Skeletal muscle tissue (tissue), 3 donors: ENCODE measurements at regions not wholly inside any gene's neighbourhood (a gene's known extent, or its start where the extent isn't known, plus 50 kb on each side); places are given as distances from the start of the nearest gene placed in this dataset.

Source experiments
- H3K27ac ChIP-seq: one replicate; pipeline ENCODE4 v1.7.0; 2013; ENCODE audit warnings: mild to moderate bottlenecking, low read depth, low read length, inconsistent platforms
- H3K27me3 ChIP-seq, 3 donors: one replicate each; pipeline ENCODE4 v1.7.0; 2013; ENCODE audit warnings: low read length in 3 of 3; ENCODE audit not compliant: control insufficient read depth in 3 of 3, insufficient read depth in 3 of 3
- H3K36me3 ChIP-seq, 3 donors: one replicate each; pipeline ENCODE4 v1.7.0; 2013; ENCODE audit warnings: low read length in 3 of 3; ENCODE audit not compliant: control insufficient read depth in 3 of 3, insufficient read depth in 3 of 3
- H3K4me1 ChIP-seq, 3 donors: one replicate each; pipeline ENCODE4 v1.7.0; 2013; ENCODE audit warnings: low read length in 3 of 3, mild to moderate bottlenecking in 3 of 3; ENCODE audit not compliant: control insufficient read depth in 3 of 3, insufficient read depth in 3 of 3
- H3K4me3 ChIP-seq, 3 donors: one replicate each; pipeline ENCODE4 v1.7.0; 2013; ENCODE audit warnings: low read length in 3 of 3
- H3K9ac ChIP-seq, 3 donors: one replicate each; pipeline ENCODE4 v1.7.0; 2013; ENCODE audit warnings: low read length in 3 of 3, mild to moderate bottlenecking in 3 of 3, moderate library complexity in 2 of 3, low read depth in 1 of 3
- H3K9me3 ChIP-seq, 3 donors: one replicate each; pipeline ENCODE4 v1.7.0; 2013; ENCODE audit warnings: low read length in 3 of 3; ENCODE audit not compliant: control insufficient read depth in 3 of 3
- donor health status: Osteomylitis.

DNA sequence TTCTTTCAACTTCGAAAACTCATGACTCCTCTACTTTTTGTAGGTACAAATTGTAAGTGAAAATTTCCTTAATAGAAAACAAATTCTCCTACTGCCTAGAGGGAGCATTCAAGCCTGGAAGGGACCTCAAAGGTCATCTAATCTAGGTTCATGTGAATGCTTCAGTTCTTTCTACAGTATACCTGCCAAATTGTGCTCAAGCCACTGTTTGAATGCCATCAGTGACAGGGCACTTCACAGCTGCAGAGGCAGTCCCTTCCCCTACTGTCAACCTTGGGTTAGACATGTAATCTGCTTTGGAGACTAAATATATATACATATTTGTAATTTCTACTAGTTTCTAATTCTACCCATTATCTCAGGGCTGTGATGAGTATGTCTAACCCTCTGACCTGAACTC lies 681.3 kb upstream of the CDH2 start:
- H3K27me3 ChIP-seq = no peaks in the 10 kb centered on the region
- no peak overlapping the region for H3K4me3 ChIP-seq
- no peaks in the 10 kb centered on the region for H3K4me1 ChIP-seq
- no peak overlapping the region for H3K27ac ChIP-seq
- H3K9ac ChIP-seq = no peak overlapping the region
- no peaks in the 10 kb centered on the region for H3K9me3 ChIP-seq
- H3K36me3 ChIP-seq = no peaks in the 10 kb centered on the region

DNA sequence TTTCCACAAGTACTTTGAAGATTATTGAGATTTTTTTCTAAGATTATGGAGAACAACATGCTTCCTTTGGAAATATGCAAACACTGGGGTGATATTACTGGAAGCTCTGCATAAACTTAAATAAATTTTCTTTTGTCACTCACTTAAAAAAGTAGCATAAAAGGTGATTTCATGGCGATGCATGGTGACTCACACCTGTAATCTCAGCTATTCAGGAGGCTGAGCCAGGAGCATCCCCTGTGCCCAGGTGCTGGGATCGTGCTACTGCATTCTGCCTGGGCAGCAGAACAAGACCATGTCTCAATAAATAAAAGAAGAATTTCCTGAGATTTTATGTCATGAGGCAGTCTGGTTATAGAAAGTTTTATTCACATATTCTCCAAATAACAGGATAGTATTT lies 679.1 kb upstream of the CDH2 start:
- Histone ChIP-seq H3K36me3 (no peaks in the 10 kb centered on the region), H3K27me3 (no peaks in the 10 kb centered on the region), H3K4me3 (no peak overlapping the region), H3K27ac (no peak overlapping the region), H3K9me3 (no peaks in the 10 kb centered on the region), H3K9ac (no peak overlapping the region), H3K4me1 (no peaks in the 10 kb centered on the region)

DNA sequence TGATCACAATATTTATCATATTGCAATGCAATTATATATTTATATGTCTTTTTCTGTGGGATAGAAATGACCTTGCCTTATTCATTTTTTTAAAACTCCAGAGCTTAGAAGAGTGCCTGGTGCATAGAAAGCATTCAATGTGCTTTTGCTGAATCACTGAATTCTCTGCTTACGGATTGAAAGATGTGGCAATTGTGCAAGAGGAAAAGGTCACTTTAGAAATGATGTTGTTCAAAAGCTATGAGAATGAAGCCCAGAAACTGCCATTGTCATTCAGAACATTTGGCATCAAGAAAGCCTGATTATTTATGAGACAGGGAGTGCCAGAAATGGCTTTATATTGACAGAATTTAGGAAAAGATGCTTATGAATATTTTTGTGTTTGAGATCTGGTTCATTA lies 678.6 kb upstream of the CDH2 start:
- no peaks in the 10 kb centered on the region for H3K27me3 ChIP-seq
- no peak overlapping the region for H3K4me3 ChIP-seq
- no peak overlapping the region for H3K9ac ChIP-seq
- no peaks in the 10 kb centered on the region for H3K9me3 ChIP-seq
- H3K27ac ChIP-seq = no peak overlapping the region
- no peaks in the 10 kb centered on the region for H3K4me1 ChIP-seq
- H3K36me3 ChIP-seq = no peaks in the 10 kb centered on the region

DNA sequence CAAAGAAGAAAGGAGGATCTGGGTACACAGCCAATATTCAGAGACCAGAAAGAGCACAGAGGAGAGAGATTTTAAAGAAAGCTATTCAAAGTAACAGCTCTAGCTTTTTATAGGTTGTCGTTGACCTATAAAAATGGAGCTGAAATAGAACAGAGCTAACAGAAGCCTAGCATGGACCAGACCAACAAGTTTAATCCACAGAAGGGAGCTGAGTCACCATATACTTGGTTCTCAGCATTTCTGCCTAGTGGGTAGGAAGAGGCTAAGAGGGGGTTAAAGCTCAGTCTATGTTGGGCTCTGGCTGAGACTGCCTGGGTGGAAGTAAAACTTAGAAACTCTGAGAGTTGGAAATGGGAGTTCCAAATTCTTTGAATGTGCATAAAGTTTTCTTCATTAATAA lies 678.0 kb upstream of the CDH2 start:
- Histone ChIP-seq H3K27me3 (no peaks in the 10 kb centered on the region), H3K4me3 (no peak overlapping the region), H3K9me3 (no peaks in the 10 kb centered on the region), H3K9ac (no peak overlapping the region), H3K4me1 (no peaks in the 10 kb centered on the region), H3K36me3 (no peaks in the 10 kb centered on the region), H3K27ac (no peak overlapping the region)

DNA sequence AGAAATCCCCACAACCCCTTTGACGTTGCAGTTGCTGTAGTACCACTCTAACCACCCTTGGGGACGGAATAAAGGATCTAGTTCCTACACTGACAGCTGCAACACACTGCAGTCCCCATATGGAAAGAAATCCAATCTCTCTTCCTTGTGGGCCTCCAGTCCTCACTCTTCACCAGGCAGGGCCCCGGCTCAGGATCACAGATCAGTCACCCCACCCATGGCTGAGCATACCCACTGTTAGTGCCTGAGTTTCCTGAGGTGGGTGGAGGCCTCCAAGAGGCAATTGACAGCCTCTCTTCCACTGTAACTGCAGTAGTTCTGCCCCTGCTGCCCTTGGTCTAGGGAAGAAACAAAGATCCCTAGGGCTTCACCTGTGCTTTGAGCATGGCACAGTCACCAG lies 670.0 kb upstream of the CDH2 start:
- Histone ChIP-seq H3K4me3 (no peak overlapping the region), H3K4me1 (no peaks in the 10 kb centered on the region), H3K27ac (no peak overlapping the region), H3K9me3 (no peaks in the 10 kb centered on the region), H3K27me3 (no peaks in the 10 kb centered on the region), H3K9ac (no peak overlapping the region), H3K36me3 (no peaks in the 10 kb centered on the region)

DNA sequence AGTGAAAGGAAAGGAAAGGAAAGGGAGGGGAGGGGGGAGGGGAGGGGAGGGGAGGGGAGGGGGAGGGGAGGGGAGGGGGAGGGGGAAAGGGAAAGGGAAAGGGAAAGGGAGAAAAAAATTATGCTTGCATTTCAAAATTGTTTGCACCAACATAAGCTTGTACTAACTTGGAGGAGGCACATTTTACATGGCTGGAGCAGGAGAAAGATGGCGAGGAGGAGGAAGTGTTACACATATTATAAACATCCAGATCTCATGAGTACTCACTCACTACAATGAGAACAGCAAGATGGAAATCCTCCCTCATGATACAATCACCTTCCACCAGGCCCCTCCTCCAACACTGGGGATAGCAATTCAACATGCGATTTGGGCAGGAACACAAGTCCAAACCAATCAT lies 660.2 kb upstream of the CDH2 start:
- Histone ChIP-seq H3K27ac (no peak overlapping the region), H3K9ac (no peak overlapping the region), H3K4me3 (no peak overlapping the region), H3K9me3 (no peaks in the 10 kb centered on the region), H3K4me1 (no peaks in the 10 kb centered on the region), H3K27me3 (no peaks in the 10 kb centered on the region), H3K36me3 (no peaks in the 10 kb centered on the region)

DNA sequence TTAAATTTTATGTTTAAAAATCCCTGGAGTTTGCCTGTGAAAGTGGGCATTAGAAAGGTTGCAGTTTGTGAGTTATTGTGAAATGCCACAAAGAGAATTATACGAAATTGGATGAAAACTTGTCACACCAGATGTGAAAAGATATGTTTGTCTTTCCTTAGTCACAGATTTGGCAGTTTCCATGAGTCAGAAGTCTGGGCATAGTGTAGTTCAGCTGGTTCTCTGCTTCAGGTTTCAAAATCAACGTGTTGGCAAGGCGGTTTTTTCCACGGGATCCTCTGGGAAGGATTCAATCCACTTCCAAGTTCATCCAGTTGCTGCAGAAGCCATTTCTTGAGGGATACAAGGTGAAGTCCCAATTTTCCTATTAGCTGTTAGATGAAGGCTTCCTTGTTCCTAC lies 658.0 kb upstream of the CDH2 start:
- Histone ChIP-seq H3K9me3 (no peaks in the 10 kb centered on the region), H3K4me3 (no peak overlapping the region), H3K4me1 (no peaks in the 10 kb centered on the region), H3K9ac (no peak overlapping the region), H3K36me3 (no peaks in the 10 kb centered on the region), H3K27ac (no peak overlapping the region), H3K27me3 (no peaks in the 10 kb centered on the region)

DNA sequence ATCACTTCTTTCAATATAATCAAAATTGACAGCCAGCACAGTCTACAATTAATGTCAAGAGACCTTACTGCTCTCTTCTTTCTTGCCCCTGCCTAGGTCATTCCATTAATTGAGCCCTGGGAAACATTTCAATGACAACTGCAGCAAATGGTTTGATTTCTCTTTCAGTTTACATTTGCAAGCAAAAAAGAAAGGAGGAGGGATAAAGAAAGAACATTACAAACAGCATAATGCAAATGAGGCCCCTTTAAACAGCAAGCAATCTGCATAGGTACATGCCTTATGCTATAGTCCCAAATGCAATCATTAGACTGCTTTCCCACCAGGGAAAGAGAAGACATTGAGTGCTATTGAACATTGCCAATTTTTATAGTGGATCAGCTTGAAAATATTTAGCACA lies 655.0 kb upstream of the CDH2 start:
- H3K36me3 ChIP-seq = no peaks in the 10 kb centered on the region

DNA sequence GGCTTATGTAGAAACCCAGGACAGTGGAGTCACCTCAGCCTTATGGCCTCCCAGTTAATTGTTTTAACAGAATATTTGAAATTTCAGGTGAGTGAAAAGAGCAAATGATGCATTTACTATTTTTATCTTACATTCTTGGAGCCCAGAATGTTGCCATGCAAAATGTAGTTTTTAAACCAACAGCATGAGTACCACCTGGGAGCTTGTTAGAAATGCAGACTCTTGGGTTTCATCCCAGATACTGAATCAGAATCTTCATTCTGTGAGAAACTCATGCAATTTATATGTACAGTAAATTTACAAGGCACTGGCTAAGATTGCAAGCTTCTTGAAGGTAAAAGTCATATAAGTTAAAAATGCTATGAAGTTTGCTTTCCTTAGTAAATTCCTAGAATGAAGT lies 654.5 kb upstream of the CDH2 start:
- no peaks in the 10 kb centered on the region for H3K27me3 ChIP-seq
- no peaks in the 10 kb centered on the region for H3K9me3 ChIP-seq
- H3K27ac ChIP-seq = no peak overlapping the region
- no peak overlapping the region for H3K9ac ChIP-seq
- no peak overlapping the region for H3K4me3 ChIP-seq
- no peaks in the 10 kb centered on the region for H3K36me3 ChIP-seq
- H3K4me1 ChIP-seq = no peaks in the 10 kb centered on the region

More for the DNA sequence above, 655.0 kb upstream of the CDH2 start:
- Histone ChIP-seq H3K27ac (no peak overlapping the region), H3K4me3 (no peak overlapping the region), H3K27me3 (no peaks in the 10 kb centered on the region), H3K9me3 (no peaks in the 10 kb centered on the region), H3K9ac (no peak overlapping the region), H3K4me1 (no peaks in the 10 kb centered on the region)

DNA sequence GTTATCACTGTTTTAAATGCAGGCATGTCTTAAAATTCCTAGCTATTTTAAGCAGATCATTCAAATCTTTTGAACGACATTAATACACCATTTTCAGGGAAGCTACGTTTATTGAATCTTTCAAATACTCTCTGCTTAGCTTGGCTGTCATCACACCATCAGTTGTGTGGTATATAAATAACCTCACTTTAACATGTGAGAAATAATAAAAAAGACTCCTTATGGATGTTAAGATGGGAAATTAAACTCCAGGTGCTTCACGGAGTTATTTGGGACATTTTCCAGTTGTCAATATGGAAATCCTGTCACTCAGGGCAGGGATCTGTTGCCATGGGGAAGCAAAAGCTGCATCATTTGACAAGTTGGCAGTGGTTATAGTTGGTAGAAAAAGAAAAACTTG lies 649.2 kb upstream of the CDH2 start:
- Histone ChIP-seq H3K9me3 (no peaks in the 10 kb centered on the region), H3K36me3 (no peaks in the 10 kb centered on the region), H3K4me1 (no peaks in the 10 kb centered on the region), H3K4me3 (no peak overlapping the region), H3K9ac (no peak overlapping the region), H3K27ac (no peak overlapping the region), H3K27me3 (no peaks in the 10 kb centered on the region)

DNA sequence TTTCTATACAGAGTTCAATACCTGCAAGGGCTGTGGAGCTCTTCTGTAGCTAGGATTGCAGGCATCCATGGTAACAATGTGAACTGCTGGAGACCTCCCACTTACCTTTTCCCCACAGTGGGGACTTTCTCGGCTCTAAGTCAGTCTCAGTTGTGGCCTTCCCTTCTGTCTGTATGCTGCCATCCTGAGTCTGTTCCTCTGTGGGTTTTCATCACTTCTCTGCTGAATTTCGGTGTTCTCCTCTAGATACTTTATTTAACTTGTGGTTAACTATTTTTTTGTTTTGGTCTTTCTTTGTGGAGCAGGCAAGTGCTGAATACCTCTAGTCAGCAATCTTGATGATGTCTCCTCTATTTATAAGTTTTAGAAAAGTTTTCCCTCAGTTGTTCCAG lies 647.2 kb upstream of the CDH2 start:
- Histone ChIP-seq H3K27me3 (no peaks in the 10 kb centered on the region), H3K4me3 (no peak overlapping the region), H3K36me3 (no peaks in the 10 kb centered on the region), H3K9ac (no peak overlapping the region), H3K9me3 (no peaks in the 10 kb centered on the region), H3K4me1 (no peaks in the 10 kb centered on the region), H3K27ac (no peak overlapping the region)
